ENCODE measurements at regions not wholly inside any gene's neighbourhood (a gene's known extent, or its start where the extent isn't known, plus 50 kb on each side); places are given as distances from the start of the nearest gene placed in this dataset.
A peak's percentile ranks its signal among the peaks of the same experiment; 100 is the strongest.
"Not testable (repeated sequence)": the region's sequence is repeated elsewhere in the genome, so short reads cannot be mapped to it uniquely, and the experiment has no call there.

GRCh38 chr11:3583476-3583875 is 58.3 kb downstream of the ART5 start:
- not testable (repeated sequence) for DNase-seq (ENCODE audit: low spot score)

GRCh38 chr11:3581389-3581725 is 60.4 kb downstream of the ART5 start:
- not testable (repeated sequence) for DNase-seq (ENCODE audit: low spot score)

GRCh38 chr11:3580487-3581388 is 61.1 kb downstream of the ART5 start:
- peak; percentile 74 for DNase-seq (ENCODE audit: low spot score)

- not testable (repeated sequence) for DNase-seq (ENCODE audit: low spot score)
Observed at GRCh38 chr11:3579600-3580459, 62.0 kb downstream of the ART5 start.

GRCh38 chr11:3576066-3576604 is 65.7 kb downstream of the ART5 start:
- not testable (repeated sequence) for DNase-seq (ENCODE audit: low spot score)

GRCh38 chr11:3572976-3573647 is 68.7 kb downstream of the ART5 start:
- not testable (repeated sequence) for DNase-seq (ENCODE audit: low spot score)

GRCh38 chr11:3571752-3572151 is 70.0 kb downstream of the ART5 start:
- DNase-seq (ENCODE audit: low spot score), result not testable (repeated sequence)

GRCh38 chr11:3565838-3566237 is 76.0 kb downstream of the ART5 start:
- DNase-seq (ENCODE audit: low spot score), result not testable (repeated sequence)

- not testable (repeated sequence) for DNase-seq (ENCODE audit: low spot score)
Observed at GRCh38 chr11:3564383-3564782, 77.4 kb downstream of the ART5 start.

- not testable (repeated sequence) for DNase-seq (ENCODE audit: low spot score)
Observed at GRCh38 chr11:3554621-3555020, 87.2 kb downstream of the ART5 start.

GRCh38 chr11:3544990-3545389 is 96.8 kb downstream of the ART5 start:
- not testable (repeated sequence) for DNase-seq (ENCODE audit: low spot score)

GRCh38 chr11:3538220-3538619 is 103.6 kb downstream of the ART5 start:
- DNase-seq (ENCODE audit: low spot score), result not testable (repeated sequence)

- not testable (repeated sequence) for DNase-seq (ENCODE audit: low spot score)
Observed at GRCh38 chr11:3537254-3537653, 104.5 kb downstream of the ART5 start.

GRCh38 chr11:3532958-3533357 is 108.8 kb downstream of the ART5 start:
- not testable (repeated sequence) for DNase-seq (ENCODE audit: low spot score)

GRCh38 chr11:3531280-3531679 is 110.5 kb downstream of the ART5 start:
- not testable (repeated sequence) for DNase-seq (ENCODE audit: low spot score)

GRCh38 chr11:3523567-3523966 is 118.2 kb downstream of the ART5 start:
- DNase-seq (ENCODE audit: low spot score), result not testable (repeated sequence)

- not testable (repeated sequence) for DNase-seq (ENCODE audit: low spot score)
Observed at GRCh38 chr11:3520905-3521304, 120.9 kb downstream of the ART5 start.

GRCh38 chr11:3519841-3520240 is 122.0 kb downstream of the ART5 start:
- not testable (repeated sequence) for DNase-seq (ENCODE audit: low spot score)

- not testable (repeated sequence) for DNase-seq (ENCODE audit: low spot score)
Observed at GRCh38 chr11:3516934-3517567, 124.7 kb downstream of the ART5 start.

GRCh38 chr11:3516345-3516933 is 125.4 kb downstream of the ART5 start:
- not testable (repeated sequence) for DNase-seq (ENCODE audit: low spot score)
